Fibroblast of mammary gland (primary cell): ENCODE measurements at regions not wholly inside any gene's neighbourhood (a gene's known extent, or its start where the extent isn't known, plus 50 kb on each side); places are given as distances from the start of the nearest gene placed in this dataset.

Experiments
- DNase-seq: peaks from one replicate; pipeline ENCODE4 v3.0.0-alpha.2; 2010; ENCODE audit warnings: low read depth
- H3K4me3 ChIP-seq: 2 replicates; pipeline ENCODE4 v1.5.1; 2011; ENCODE audit warnings: low read depth, mild to moderate bottlenecking, low read length, moderate library complexity; ENCODE audit not compliant: control insufficient read depth
- TF ChIP-seq, protein P1 (sequence below): conservative IDR thresholded peaks from 2 replicates; pipeline ENCODE4 v1.5.1; 2011; ENCODE audit warnings: low read depth, low read length, inconsistent platforms; ENCODE audit not compliant: control insufficient read depth, insufficient read depth

DNA sequence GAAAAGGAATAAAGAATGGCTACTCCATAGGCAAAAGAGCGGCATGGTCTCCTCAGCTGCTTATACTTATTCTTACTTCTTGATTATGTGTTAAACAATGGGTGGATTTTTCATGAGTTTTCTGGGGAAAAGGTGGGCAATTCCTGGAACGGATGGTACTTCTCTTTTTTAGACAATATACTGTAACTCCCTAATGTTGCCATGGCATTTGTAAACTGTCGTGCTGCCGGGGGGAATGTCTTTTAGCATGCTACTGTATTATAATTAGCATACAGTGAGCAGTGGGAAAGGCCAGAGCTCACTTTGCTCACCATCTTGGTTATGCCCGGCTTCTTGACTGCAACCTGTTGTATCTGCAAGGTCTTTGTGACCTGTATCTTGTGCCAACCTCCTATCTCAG lies 372.1 kb upstream of the AKR1E2 start:
- DNase-seq: no peak
- no peak overlapping the region for H3K4me3 ChIP-seq
- TF ChIP-seq, protein P1, sequence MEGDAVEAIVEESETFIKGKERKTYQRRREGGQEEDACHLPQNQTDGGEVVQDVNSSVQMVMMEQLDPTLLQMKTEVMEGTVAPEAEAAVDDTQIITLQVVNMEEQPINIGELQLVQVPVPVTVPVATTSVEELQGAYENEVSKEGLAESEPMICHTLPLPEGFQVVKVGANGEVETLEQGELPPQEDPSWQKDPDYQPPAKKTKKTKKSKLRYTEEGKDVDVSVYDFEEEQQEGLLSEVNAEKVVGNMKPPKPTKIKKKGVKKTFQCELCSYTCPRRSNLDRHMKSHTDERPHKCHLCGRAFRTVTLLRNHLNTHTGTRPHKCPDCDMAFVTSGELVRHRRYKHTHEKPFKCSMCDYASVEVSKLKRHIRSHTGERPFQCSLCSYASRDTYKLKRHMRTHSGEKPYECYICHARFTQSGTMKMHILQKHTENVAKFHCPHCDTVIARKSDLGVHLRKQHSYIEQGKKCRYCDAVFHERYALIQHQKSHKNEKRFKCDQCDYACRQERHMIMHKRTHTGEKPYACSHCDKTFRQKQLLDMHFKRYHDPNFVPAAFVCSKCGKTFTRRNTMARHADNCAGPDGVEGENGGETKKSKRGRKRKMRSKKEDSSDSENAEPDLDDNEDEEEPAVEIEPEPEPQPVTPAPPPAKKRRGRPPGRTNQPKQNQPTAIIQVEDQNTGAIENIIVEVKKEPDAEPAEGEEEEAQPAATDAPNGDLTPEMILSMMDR: no peak

DNA sequence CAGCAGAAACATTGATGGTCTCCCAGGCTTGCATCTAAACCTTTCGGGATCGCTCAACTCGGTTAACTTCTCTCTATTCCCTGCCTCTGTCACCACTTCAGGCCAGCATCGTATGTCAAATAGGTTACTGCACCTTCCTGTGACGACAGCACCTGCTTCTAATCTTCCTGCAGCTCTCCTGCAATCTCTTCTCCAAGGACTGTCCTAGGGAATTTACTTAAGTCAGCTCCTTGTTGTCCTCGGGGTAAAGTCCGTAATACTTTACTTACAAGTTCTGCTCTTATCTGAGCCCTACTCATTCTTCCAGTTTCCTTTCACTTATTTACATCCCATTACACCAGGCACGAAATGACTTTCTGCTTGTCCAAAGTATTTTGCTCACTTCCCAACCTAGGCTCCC lies 372.7 kb upstream of the AKR1E2 start:
- no peak overlapping the region for H3K4me3 ChIP-seq
- TF ChIP-seq, protein P1: no peak
- no peak for DNase-seq

DNA sequence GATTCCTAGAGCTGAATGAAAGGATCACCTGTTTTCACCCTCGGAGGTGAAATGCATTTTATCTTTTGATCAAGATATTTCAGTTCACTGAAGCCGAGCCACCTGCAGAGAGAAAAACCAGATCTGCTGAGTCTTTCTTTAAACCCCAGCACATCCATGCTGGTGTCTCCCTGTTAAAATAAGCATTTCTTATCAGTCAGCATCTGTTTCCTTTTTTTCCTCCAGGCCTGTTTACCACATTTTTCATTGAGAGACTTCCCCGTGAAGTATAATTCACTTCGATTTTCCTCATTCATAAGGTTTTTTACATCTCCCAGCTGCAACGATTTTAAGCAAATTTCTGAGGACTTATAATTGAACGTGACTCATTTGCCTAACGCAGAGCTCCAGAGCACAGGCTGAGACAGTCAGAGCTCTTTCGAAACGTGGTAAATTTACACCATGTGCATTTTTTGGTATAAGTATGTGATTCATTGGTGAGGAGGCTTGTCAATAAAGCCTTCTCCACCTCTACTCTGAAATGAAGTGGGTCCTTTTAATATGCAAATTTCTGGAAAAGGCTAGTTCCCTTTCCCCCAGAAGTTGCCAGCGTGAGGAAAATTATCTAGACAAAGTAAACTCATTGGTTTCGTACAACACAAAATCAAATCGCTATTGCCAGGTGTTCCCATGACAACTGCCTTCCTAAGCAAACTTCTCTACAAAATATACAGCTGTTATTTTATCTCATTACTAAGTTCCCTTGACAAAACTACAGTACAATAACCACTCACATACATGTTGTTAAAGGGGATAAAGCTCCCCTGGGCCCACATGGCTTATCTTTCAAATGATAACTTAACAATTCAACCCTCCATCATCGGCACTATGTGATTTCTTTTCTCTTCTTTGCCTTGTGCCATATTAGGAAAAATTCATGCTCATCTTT lies 374.8 kb upstream of the AKR1E2 start:
- TF ChIP-seq, protein P1: no peak
- peak; percentile 97 for DNase-seq
- H3K4me3 ChIP-seq: peak overlapping the region; percentile 6

DNA sequence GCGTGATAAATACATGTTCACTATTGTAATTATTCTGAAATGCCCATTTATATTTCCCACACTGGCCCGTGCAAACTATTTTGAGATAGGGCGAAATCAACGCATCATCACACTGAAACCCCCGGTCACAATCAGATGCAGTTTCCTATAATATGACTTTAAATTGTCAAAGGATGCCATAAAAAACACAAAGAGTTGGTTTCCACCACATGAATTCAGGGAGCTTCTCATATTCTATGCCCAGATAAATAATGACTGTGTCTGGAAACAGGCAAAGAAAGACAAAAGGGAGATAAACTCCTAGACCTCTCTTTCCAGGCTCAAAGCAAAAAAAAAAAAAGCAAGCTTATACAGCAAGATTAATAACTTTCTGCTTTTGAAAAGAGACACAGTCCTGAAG lies 375.8 kb upstream of the AKR1E2 start:
- H3K4me3 ChIP-seq: no peak overlapping the region
- TF ChIP-seq, protein P1: no peak
- no peak for DNase-seq

DNA sequence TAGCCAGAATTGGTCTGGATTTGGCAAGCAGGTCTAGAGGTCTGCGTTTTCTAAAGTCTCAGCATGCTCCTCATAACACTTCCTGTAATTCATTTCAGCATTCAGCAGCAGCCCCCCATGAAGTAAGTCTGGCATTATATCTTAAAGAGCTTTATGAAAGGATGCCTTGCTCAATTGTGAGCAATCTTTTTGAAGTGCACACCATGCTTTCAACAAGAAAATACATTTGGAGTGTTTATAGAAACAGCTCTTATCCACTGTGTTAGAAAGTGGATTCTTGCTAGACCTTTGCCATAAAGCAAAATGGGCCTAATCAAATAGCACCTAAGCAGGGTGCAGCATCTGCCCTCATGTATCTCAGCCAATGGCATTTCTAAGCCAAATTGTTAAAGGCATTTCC lies 378.0 kb upstream of the AKR1E2 start:
- TF ChIP-seq, protein P1: no peak

DNA sequence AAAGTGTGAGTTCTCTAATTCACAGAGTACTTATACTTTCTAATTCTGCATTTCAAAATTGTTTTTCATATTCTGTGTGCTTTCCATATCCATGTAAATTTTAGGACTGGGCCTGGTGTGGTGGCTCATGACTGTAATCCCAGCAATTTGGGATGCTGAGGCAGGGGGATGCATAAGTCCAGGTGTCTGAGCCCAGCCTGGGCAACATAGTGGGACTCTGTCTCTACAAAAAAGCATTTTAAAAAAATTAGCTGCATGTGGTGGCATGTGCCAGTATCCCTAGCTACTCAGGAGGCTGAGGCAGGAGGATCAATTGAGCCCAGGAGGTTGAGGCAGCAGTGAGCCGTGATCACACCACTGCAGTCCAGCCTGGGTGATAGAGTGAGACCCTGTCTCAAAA lies 382.6 kb upstream of the AKR1E2 start:
- TF ChIP-seq, protein P1: no peak
- DNase-seq: no peak
- H3K4me3 ChIP-seq: no peak overlapping the region

More for the DNA sequence above, 378.0 kb upstream of the AKR1E2 start:
- no peak for DNase-seq
- no peak overlapping the region for H3K4me3 ChIP-seq
